ENCODE measurements at regions not wholly inside any gene's neighbourhood (a gene's known extent, or its start where the extent isn't known, plus 50 kb on each side); places are given as distances from the start of the nearest gene placed in this dataset.

- no peak for TF ChIP-seq CTCF (IDR thresholded peaks at IDR 0.05; ENCODE audit: low read depth, low read length)
- no peak for TF ChIP-seq EZH2phosphoT487 (IDR thresholded peaks at IDR 0.05; ENCODE audit: low read depth)
These were observed 94.0 kb upstream of the ITGA4 start for GRCh38 chr2:181363164-181363563.
